K562 (cell line): ENCODE measurements at regions not wholly inside any gene's neighbourhood (a gene's known extent, or its start where the extent isn't known, plus 50 kb on each side); places are given as distances from the start of the nearest gene placed in this dataset.

Source experiments
- EP300 ChIP-seq: IDR thresholded peaks from 2 replicates; pipeline ENCODE4 v1.6.1; 2012; ENCODE audit warnings: low read length, improper control_type of control experiment
- HCFC1 ChIP-seq: IDR thresholded peaks from 2 replicates; pipeline ENCODE4 v1.6.1; 2012; ENCODE audit warnings: low read depth, low read length, improper control_type of control experiment
- HDAC6 ChIP-seq: IDR thresholded peaks from 2 replicates; pipeline ENCODE4 v1.6.1; 2012; ENCODE audit warnings: low read depth, mild to moderate bottlenecking, control low read depth, inconsistent platforms, low read length, moderate library complexity
- PTRF ChIP-seq: fragments of 450-650 bp; IDR thresholded peaks from 2 replicates; pipeline ENCODE4 v1.6.1; 2016; ENCODE audit warnings: mild to moderate bottlenecking, missing genetic modification characterization, missing compliant biosample characterization
- RAD21 ChIP-seq, 2 experiments: fragments of 250-450 bp in 1 of 2; fragments of 450-650 bp in 1 of 2; sonication (Bioruptor Pico) in 1 of 2; formaldehyde crosslinking in 1 of 2; IDR thresholded peaks in 1 of 2; conservative IDR thresholded peaks in 1 of 2; 2 replicates each; pipeline versions ENCODE4 v1.4.0 to v1.8.0; 2020 to 2022; ENCODE audit warnings: mild to moderate bottlenecking in 2 of 2, moderate library complexity in 1 of 2
- SPI1 ChIP-seq: IDR thresholded peaks from 2 replicates; pipeline ENCODE4 v1.6.1; 2011; ENCODE audit warnings: low read depth, low read length, control low read depth, borderline replicate concordance
- YY1 ChIP-seq, 3 experiments: IDR thresholded peaks; 2 replicates each; pipeline ENCODE4 v1.6.1; 2011; ENCODE audit warnings: low read length in 2 of 3, mild to moderate bottlenecking in 2 of 3, moderate library complexity in 2 of 3, borderline replicate concordance in 1 of 3, control low read depth in 1 of 3, low read depth in 1 of 3; ENCODE audit not compliant: insufficient read depth in 3 of 3, insufficient replicate concordance in 2 of 3, control insufficient read depth in 1 of 3, insufficient read length in 1 of 3; ENCODE audit errors: extremely low read depth in 1 of 3
- ZNF174 ChIP-seq: fragments of 250-450 bp; sonication (Bioruptor Pico); IDR thresholded peaks from 2 replicates; pipeline ENCODE4 v1.4.0; 2020; ENCODE audit warnings: mild to moderate bottlenecking
- TF ChIP-seq, protein P1 (sequence below): sonication (generic); formaldehyde crosslinking; IDR thresholded peaks from 2 replicates; pipeline ENCODE4 v1.8.0; 2022; ENCODE audit warnings: mild to moderate bottlenecking, missing genetic modification reagents
- TF ChIP-seq, protein P2 (sequence below): fragments of 150-350 bp; IDR thresholded peaks from 2 replicates; pipeline ENCODE4 v1.6.1; 2014; ENCODE audit warnings: low read depth, mild to moderate bottlenecking, low read length, borderline replicate concordance

DNA sequence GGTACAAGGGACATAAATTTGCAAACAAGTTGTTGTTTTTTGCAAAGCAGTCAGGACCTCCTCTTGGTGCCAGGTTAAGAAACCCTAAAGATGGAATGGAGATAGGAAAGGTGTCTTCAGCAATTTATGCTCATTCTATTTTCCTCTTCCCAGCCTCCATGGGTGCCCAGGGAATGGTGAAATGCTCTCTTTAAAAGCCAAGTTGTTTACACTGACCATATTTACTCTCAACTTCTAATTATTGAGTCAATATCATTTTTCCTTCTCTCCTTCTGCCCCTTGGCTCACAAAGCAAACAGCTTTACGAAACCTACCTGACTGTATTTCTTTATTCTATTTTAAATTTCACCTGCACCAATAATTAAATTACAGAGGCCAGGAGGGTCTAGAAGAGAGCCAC is 138.5 kb upstream of the IRX3 start:
- TF ChIP-seq PTRF (tag) = no peak
- no peak for TF ChIP-seq SPI1
- TF ChIP-seq HDAC6 = no peak
- no peak for TF ChIP-seq HCFC1
- TF ChIP-seq ZNF174 (CRISPR knock-in tag) = no peak
- no peak for TF ChIP-seq RAD21 (CRISPR knock-in tag; conservative IDR thresholded peaks at IDR 0.05 in 1 of 2, IDR thresholded peaks at IDR 0.05 in 1 of 2)
- TF ChIP-seq, protein P1, sequence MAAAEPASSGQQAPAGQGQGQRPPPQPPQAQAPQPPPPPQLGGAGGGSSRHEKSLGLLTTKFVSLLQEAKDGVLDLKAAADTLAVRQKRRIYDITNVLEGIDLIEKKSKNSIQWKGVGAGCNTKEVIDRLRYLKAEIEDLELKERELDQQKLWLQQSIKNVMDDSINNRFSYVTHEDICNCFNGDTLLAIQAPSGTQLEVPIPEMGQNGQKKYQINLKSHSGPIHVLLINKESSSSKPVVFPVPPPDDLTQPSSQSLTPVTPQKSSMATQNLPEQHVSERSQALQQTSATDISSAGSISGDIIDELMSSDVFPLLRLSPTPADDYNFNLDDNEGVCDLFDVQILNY (CRISPR knock-in tag) = no peak
- TF ChIP-seq EP300 = no peak
- TF ChIP-seq YY1 (IDR thresholded peaks at IDR 0.05; ENCODE audit: borderline replicate concordance in 1 of 3, control insufficient read depth in 1 of 3, extremely low read depth in 1 of 3, insufficient read depth in 3 of 3, insufficient read length in 1 of 3, insufficient replicate concordance in 2 of 3, low read depth in 1 of 3, low read length in 2 of 3) = no peak
- TF ChIP-seq, protein P2, sequence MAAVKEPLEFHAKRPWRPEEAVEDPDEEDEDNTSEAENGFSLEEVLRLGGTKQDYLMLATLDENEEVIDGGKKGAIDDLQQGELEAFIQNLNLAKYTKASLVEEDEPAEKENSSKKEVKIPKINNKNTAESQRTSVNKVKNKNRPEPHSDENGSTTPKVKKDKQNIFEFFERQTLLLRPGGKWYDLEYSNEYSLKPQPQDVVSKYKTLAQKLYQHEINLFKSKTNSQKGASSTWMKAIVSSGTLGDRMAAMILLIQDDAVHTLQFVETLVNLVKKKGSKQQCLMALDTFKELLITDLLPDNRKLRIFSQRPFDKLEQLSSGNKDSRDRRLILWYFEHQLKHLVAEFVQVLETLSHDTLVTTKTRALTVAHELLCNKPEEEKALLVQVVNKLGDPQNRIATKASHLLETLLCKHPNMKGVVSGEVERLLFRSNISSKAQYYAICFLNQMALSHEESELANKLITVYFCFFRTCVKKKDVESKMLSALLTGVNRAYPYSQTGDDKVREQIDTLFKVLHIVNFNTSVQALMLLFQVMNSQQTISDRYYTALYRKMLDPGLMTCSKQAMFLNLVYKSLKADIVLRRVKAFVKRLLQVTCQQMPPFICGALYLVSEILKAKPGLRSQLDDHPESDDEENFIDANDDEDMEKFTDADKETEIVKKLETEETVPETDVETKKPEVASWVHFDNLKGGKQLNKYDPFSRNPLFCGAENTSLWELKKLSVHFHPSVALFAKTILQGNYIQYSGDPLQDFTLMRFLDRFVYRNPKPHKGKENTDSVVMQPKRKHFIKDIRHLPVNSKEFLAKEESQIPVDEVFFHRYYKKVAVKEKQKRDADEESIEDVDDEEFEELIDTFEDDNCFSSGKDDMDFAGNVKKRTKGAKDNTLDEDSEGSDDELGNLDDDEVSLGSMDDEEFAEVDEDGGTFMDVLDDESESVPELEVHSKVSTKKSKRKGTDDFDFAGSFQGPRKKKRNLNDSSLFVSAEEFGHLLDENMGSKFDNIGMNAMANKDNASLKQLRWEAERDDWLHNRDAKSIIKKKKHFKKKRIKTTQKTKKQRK = no peak
